ENCODE measurements at regions not wholly inside any gene's neighbourhood (a gene's known extent, or its start where the extent isn't known, plus 50 kb on each side); places are given as distances from the start of the nearest gene placed in this dataset.

DNA sequence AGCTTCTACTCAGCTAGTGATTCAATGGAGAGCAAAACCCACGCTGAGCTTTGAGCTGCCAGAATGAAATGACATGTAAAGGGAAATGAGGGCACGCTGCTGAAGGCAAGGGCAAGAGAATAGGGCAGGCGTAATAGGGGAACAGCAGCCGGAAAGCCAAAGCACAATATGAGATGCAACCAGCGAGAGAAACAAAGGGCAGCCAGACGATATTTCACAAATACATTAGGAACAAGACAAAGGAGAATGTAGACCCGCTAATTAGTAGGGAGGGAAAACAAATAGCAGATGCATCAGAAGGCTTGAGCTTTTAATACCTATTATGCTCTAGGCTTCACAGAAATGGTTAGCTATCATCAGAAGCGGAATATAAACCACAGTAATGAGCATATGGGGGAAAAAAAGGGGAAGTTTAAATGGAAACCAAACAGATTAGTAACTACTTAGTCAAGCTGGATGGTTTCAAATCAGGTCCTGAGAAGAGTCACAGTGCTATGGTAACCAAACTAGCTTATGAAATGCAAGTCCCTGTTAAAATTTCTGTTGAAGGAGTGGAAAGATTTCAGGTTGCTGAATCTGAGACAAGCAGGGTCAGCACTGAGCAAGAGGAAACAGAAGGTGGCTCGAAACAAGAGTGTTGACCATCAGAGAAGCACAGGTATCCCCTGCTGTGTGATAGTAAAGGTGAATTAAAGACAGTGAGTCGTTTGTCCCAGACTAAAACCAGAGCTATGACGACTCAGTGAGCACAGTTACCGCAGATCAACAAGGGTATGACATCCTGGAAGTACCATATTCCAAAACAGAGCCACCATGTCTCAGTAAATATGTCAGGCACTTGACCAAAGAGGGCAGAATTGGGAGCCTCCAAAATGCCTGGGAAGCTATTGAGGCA is 496.9 kb upstream of the CELF2 start:
- TF ChIP-seq, protein P1, sequence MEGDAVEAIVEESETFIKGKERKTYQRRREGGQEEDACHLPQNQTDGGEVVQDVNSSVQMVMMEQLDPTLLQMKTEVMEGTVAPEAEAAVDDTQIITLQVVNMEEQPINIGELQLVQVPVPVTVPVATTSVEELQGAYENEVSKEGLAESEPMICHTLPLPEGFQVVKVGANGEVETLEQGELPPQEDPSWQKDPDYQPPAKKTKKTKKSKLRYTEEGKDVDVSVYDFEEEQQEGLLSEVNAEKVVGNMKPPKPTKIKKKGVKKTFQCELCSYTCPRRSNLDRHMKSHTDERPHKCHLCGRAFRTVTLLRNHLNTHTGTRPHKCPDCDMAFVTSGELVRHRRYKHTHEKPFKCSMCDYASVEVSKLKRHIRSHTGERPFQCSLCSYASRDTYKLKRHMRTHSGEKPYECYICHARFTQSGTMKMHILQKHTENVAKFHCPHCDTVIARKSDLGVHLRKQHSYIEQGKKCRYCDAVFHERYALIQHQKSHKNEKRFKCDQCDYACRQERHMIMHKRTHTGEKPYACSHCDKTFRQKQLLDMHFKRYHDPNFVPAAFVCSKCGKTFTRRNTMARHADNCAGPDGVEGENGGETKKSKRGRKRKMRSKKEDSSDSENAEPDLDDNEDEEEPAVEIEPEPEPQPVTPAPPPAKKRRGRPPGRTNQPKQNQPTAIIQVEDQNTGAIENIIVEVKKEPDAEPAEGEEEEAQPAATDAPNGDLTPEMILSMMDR (IDR thresholded peaks at IDR 0.05) = no peak
- TF ChIP-seq POLR2A (IDR thresholded peaks at IDR 0.05) (no peak), EP300 (IDR thresholded peaks at IDR 0.05) (no peak)
